Astrocyte of the spinal cord (primary cell): ENCODE measurements at regions not wholly inside any gene's neighbourhood (a gene's known extent, or its start where the extent isn't known, plus 50 kb on each side); places are given as distances from the start of the nearest gene placed in this dataset.
A peak's percentile ranks its signal among the peaks of the same experiment; 100 is the strongest.

Experiments used
- DNase-seq: peaks from one replicate; pipeline ENCODE4 v3.0.0; 2011; ENCODE audit warnings: low read depth, low spot score
- H3K4me3 ChIP-seq: 2 replicates; pipeline ENCODE4 v1.5.1; 2011; ENCODE audit warnings: low read depth, mild to moderate bottlenecking, low read length, moderate library complexity
- in situ Hi-C: cut with HindIII; loops from 2 replicates; pipeline ENCODE4 v1.10.0; 2017; ENCODE audit warnings: low sequenced_read_pairs
- TF ChIP-seq, protein P1 (sequence below): IDR thresholded peaks from 2 replicates; pipeline ENCODE4 v1.5.1; 2012; ENCODE audit warnings: low read depth, mild to moderate bottlenecking, low read length, inconsistent platforms

DNA sequence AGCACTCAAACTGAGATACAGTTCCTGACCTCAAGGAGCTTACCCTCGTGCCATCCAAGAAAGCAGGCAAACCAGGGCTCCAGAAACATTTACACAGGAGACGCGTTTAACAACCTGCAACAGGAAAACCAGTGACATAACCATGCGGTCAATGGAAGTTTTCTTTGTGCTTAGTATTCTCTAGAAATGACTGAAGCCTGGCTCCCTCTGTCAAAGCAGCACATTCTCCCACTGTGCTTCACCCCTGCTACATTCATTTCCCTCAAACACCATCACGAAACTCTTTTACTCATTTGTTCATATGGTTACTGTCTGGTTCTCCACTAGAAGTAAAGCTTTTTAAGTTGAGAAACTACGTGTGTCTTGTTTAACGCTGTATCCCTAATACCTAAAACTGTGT, 161.3 kb upstream of the CCND2 start:
- DNase-seq: no peak
- TF ChIP-seq, protein P1, sequence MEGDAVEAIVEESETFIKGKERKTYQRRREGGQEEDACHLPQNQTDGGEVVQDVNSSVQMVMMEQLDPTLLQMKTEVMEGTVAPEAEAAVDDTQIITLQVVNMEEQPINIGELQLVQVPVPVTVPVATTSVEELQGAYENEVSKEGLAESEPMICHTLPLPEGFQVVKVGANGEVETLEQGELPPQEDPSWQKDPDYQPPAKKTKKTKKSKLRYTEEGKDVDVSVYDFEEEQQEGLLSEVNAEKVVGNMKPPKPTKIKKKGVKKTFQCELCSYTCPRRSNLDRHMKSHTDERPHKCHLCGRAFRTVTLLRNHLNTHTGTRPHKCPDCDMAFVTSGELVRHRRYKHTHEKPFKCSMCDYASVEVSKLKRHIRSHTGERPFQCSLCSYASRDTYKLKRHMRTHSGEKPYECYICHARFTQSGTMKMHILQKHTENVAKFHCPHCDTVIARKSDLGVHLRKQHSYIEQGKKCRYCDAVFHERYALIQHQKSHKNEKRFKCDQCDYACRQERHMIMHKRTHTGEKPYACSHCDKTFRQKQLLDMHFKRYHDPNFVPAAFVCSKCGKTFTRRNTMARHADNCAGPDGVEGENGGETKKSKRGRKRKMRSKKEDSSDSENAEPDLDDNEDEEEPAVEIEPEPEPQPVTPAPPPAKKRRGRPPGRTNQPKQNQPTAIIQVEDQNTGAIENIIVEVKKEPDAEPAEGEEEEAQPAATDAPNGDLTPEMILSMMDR: no peak
- no peak overlapping the region for H3K4me3 ChIP-seq
- in situ Hi-C loops: no loop called here

DNA sequence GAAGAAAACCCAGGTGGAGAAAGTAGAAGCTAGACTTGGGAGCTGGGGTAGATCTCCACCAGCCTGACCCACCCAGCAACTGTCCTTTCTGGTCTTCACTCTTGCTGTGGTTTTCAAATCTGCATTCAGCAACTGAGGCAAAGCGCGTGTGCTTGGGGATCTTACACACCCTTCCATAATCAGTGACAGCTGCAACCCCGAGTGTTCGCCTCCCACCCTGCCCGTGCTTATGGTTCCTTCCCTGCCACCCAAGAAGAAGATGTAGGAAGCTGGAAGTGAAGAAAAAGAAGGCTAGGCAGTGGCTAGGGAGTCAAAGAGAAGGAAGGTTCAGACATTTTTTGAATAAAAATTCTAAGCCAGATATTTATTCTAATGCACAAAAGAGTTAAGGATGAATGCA, 162.6 kb upstream of the CCND2 start:
- TF ChIP-seq, protein P1: no peak
- in situ Hi-C loops: no loop called here
- no peak for DNase-seq
- H3K4me3 ChIP-seq: no peak overlapping the region

DNA sequence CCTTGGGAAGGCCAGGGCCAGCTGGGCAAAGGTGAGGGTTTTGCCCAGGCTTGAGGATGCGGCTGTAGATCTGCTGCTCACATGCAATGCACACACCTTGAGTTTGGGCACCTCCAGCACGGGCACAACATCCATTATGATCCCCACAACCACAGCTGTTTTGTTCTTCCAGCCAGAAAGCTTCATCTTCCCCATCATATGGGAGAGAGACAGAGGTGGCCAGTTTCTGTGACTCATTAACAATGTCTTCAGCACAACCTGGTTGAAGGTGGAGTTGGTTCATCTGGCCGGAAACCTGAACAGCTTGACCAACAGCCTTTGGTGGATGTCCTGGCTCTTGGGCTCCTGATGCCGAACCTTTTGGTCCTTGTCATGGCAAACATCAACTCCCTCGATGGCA, 163.7 kb upstream of the CCND2 start:
- no peak overlapping the region for H3K4me3 ChIP-seq
- in situ Hi-C loops: no loop called here
- DNase-seq: no peak
- TF ChIP-seq, protein P1: no peak

DNA sequence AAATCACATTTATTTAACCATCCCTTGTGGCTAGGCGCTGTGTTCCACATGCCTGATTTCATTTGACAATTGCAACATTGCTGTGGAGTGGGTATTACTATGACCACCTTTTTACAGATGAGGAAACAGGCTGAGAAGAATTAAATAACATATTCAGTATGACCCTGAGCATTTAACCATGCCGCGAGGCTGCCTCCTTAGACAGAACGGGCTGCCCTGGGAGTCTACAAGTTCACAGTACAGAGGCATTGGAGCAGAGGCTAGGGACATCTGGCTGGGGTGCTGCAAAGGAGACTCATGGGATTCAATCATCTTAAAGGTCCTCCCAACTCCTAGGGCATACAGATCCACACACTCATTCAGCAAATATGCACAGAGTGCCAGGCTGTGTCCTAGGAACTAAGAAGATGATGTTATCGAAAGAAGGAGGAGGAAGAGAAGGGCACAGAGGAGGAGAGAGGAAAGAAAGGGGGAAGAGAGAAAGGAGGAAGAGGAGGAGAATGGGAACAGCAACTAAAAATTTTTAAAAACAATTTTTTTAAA, 164.7 kb upstream of the CCND2 start:
- in situ Hi-C loops: no loop called here
- DNase-seq: no peak
- TF ChIP-seq, protein P1: no peak
- no peak overlapping the region for H3K4me3 ChIP-seq

DNA sequence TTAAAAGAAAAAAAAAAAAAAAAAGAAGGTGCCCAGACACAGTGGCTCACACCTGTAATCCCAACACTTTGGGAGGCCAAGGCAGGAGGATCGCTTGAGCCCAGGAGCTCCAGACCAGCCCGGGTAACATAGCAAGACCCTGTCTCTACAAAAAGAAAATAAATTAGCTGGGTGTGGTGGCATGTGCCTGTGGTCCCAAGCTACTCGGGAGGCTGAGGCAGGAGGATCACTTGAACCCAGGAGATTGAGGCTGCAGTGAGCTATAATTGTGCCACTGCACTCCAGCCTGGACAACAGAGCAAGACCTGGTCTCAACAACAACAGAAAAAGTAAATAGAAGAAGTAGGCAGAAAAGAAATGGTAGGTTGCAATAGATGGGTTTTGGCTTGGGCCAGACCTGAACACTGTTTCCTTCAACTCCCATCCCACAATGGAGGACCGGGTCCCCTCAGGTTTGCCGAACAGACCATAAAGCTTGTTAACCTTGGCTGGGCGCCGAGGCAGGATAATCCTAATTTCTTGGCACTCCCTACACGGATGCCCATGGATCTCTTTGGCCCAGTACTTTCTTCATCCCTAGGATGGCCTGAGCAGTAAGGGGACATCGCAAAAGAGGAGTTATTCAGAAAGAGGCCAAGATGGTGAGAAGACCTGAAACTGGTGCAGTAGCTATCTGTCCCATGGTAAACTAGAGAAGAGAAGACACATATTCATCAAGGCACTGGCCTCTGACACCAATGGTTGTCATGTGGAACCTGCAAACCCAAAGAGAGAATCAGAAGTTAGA, 165.5 kb upstream of the CCND2 start:
- no peak overlapping the region for H3K4me3 ChIP-seq
- TF ChIP-seq, protein P1: no peak
- no peak for DNase-seq
- in situ Hi-C loops: no loop called here

DNA sequence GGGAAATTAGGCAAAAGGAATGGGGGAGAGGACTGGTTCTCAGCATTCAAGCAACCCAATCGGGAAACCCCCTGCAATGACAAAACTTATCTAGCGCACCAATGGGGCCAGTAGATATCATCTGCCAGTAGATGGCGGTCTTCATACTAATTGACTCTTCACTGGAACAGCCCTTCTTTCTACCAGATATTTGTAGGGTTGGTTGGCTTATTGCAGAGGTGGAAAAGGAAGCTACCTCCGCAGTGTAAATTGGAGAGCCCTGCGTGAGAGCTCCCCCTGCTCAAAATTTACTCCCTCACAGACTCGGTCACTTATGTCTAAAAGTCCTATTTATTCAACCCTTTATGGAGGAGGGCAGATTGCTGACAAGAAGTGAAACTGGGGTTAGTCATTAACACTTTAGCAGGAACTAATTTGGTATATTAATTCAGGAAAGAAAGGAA, 166.1 kb upstream of the CCND2 start:
- in situ Hi-C loops: no loop called here
- no peak overlapping the region for H3K4me3 ChIP-seq
- DNase-seq: peak; percentile 27
- TF ChIP-seq, protein P1: peak; percentile 56
